Liver (tissue), 8 donors: ENCODE measurements at regions not wholly inside any gene's neighbourhood (a gene's known extent, or its start where the extent isn't known, plus 50 kb on each side); places are given as distances from the start of the nearest gene placed in this dataset.

Experiments
- DNase-seq: peaks from one replicate; pipeline ENCODE4 v3.0.0-alpha.2; 2017; ENCODE audit warnings: low spot score
- H3K27ac ChIP-seq, 2 donors: one replicate each; pipeline ENCODE4 v1.7.0; 2013; ENCODE audit warnings: inconsistent platforms in 2 of 2, low read length in 2 of 2, control low read depth in 1 of 2, low read depth in 1 of 2, mild to moderate bottlenecking in 1 of 2
- H3K27me3 ChIP-seq, 4 donors: one replicate each; pipeline versions ENCODE4 v1.6.1 to v1.7.0; 2013; ENCODE audit warnings: low read length in 3 of 4, inconsistent platforms in 1 of 4, mild to moderate bottlenecking in 1 of 4, moderate library complexity in 1 of 4; ENCODE audit not compliant: control insufficient read depth in 4 of 4, insufficient read depth in 4 of 4
- H3K36me3 ChIP-seq, 4 donors: one replicate each; pipeline versions ENCODE4 v1.6.1 to v1.7.0; 2013; ENCODE audit warnings: low read length in 3 of 4, mild to moderate bottlenecking in 3 of 4, low read depth in 1 of 4, moderate library complexity in 1 of 4; ENCODE audit not compliant: control insufficient read depth in 4 of 4, insufficient read depth in 3 of 4
- H3K4me1 ChIP-seq, 4 donors: one replicate each; pipeline versions ENCODE4 v1.6.1 to v1.7.0; 2013; ENCODE audit warnings: low read length in 3 of 4, mild to moderate bottlenecking in 3 of 4, moderate library complexity in 1 of 4; ENCODE audit not compliant: control insufficient read depth in 4 of 4, insufficient read depth in 4 of 4
- H3K4me3 ChIP-seq, 3 donors: one replicate each; pipeline versions ENCODE4 v1.6.1 to v1.7.0; 2013; ENCODE audit warnings: low read length in 3 of 3, control low read depth in 1 of 3, low read depth in 1 of 3, mild to moderate bottlenecking in 1 of 3
- H3K9ac ChIP-seq, 2 donors: one replicate each; pipeline ENCODE4 v1.7.0; 2013; ENCODE audit warnings: low read length in 2 of 2, mild to moderate bottlenecking in 2 of 2, moderate library complexity in 2 of 2, control low read depth in 1 of 2, low read depth in 1 of 2
- H3K9me3 ChIP-seq, 4 donors: one replicate each; pipeline versions ENCODE4 v1.6.1 to v1.7.0; 2013; ENCODE audit warnings: low read length in 3 of 4; ENCODE audit not compliant: control insufficient read depth in 4 of 4
- ATF3 ChIP-seq: IDR thresholded peaks from 2 replicates; pipeline ENCODE4 v1.6.1; 2016; ENCODE audit warnings: antibody characterized with exemption
- CTCF ChIP-seq: fragments of 150-350 bp; IDR thresholded peaks from 2 replicates; pipeline ENCODE4 v1.5.1; 2017; ENCODE audit warnings: improper control_type of control experiment, low read depth, low read length; ENCODE audit not compliant: missing input control
- EGR1 ChIP-seq, 2 donors: IDR thresholded peaks; 2 replicates each; pipeline ENCODE4 v1.6.1; 2016 to 2018; ENCODE audit warnings: antibody characterized with exemption in 2 of 2, low read depth in 2 of 2
- FOXA1 ChIP-seq: IDR thresholded peaks from 2 replicates; pipeline ENCODE4 v1.6.1; 2016; ENCODE audit warnings: antibody characterized with exemption
- FOXA2 ChIP-seq: IDR thresholded peaks from 2 replicates; pipeline ENCODE4 v1.6.1; 2016; ENCODE audit warnings: antibody characterized with exemption
- GABPA ChIP-seq, 2 donors: IDR thresholded peaks in 1 of 2; conservative IDR thresholded peaks in 1 of 2; 2 replicates each; pipeline ENCODE4 v1.6.1; 2016; ENCODE audit warnings: antibody characterized with exemption in 2 of 2, mild to moderate bottlenecking in 1 of 2, moderate library complexity in 1 of 2
- HNF4G ChIP-seq: IDR thresholded peaks from 2 replicates; pipeline ENCODE4 v1.6.1; 2016; ENCODE audit warnings: antibody characterized with exemption
- JUND ChIP-seq, 2 donors: IDR thresholded peaks; 2 replicates each; pipeline ENCODE4 v1.6.1; 2016; ENCODE audit warnings: antibody characterized with exemption in 2 of 2
- MAX ChIP-seq: IDR thresholded peaks from 2 replicates; pipeline ENCODE4 v1.6.1; 2016; ENCODE audit warnings: antibody characterized with exemption
- NR2F2 ChIP-seq: IDR thresholded peaks from 2 replicates; pipeline ENCODE4 v1.6.1; 2016; ENCODE audit warnings: antibody characterized with exemption
- RAD21 ChIP-seq, 2 donors: IDR thresholded peaks; 2 replicates each; pipeline ENCODE4 v1.6.1; 2016; ENCODE audit warnings: antibody characterized with exemption in 2 of 2, mild to moderate bottlenecking in 2 of 2
- REST ChIP-seq: IDR thresholded peaks from 2 replicates; pipeline ENCODE4 v1.6.1; 2016; ENCODE audit warnings: antibody characterized with exemption, mild to moderate bottlenecking
- RXRA ChIP-seq, 2 donors: IDR thresholded peaks; 2 replicates each; pipeline ENCODE4 v1.6.1; 2017 to 2018; ENCODE audit warnings: antibody characterized with exemption in 2 of 2, mild to moderate bottlenecking in 1 of 2
- SP1 ChIP-seq: IDR thresholded peaks from 2 replicates; pipeline ENCODE4 v1.6.1; 2018; ENCODE audit warnings: antibody characterized with exemption, mild to moderate bottlenecking
- YY1 ChIP-seq: IDR thresholded peaks from 2 replicates; pipeline ENCODE4 v1.6.1; 2016; ENCODE audit warnings: antibody characterized with exemption, mild to moderate bottlenecking
- ZBTB33 ChIP-seq: IDR thresholded peaks from 2 replicates; pipeline ENCODE4 v1.6.1; 2016; ENCODE audit warnings: antibody characterized with exemption
- WGBS: extraction: QIAGEN DNeasy Blood & Tissue Kit; methylation state at CpG from one replicate; pipeline ENCODE4 v1.1.7; 2013; 5-methylcytosine and 5-hydroxymethylcytosine counted together
- donor health status: healthy.
- donor health status: healthy.
- donor health status: healthy.
- donor health status: healthy.
- donor health status: healthy.

- H3K4me3 ChIP-seq = no peak overlapping the region
- H3K27me3 ChIP-seq = peaks cover 0 to 5% (median 0%) of the 10 kb centered on the region in 4 donors
- DNase-seq = no peak
- 80% methylated on average over 9 of the region's 9 CpGs for WGBS
- no peaks in the 10 kb centered on the region for H3K9me3 ChIP-seq
- no peaks in the 10 kb centered on the region for H3K36me3 ChIP-seq
- H3K9ac ChIP-seq = no peak overlapping the region
- H3K4me1 ChIP-seq = no peaks in the 10 kb centered on the region
- no peak overlapping the region for H3K27ac ChIP-seq
- TF ChIP-seq JUND (IDR thresholded peaks at IDR 0.05) (no peak), MAX (no peak), CTCF (no peak), SP1 (no peak)
Observed at GRCh38 chr2:121831841-121832240, 76.4 kb downstream of the TSN start.

GRCh38 chr2:121832412-121833357, 77.2 kb downstream of the TSN start:
- peaks cover 0 to 9% (median 0%) of the 10 kb centered on the region in 4 donors for H3K27me3 ChIP-seq
- H3K9me3 ChIP-seq = no peaks in the 10 kb centered on the region
- no peak overlapping the region for H3K27ac ChIP-seq
- TF ChIP-seq FOXA1 = no peak
- no peak for TF ChIP-seq YY1
- no peak for TF ChIP-seq REST
- no peak for TF ChIP-seq EGR1 (IDR thresholded peaks at IDR 0.05; ENCODE audit: low read depth in 2 of 2)
- no peak for TF ChIP-seq ATF3
- TF ChIP-seq SP1 = no peak
- TF ChIP-seq RXRA (IDR thresholded peaks at IDR 0.05) = no peak
- no peak for TF ChIP-seq GABPA (IDR thresholded peaks at IDR 0.05 in 1 of 2, conservative IDR thresholded peaks at IDR 0.05 in 1 of 2)
- no peak for TF ChIP-seq ZBTB33
- no peak for TF ChIP-seq NR2F2
- no peak for TF ChIP-seq RAD21 (IDR thresholded peaks at IDR 0.05)
- no peak for TF ChIP-seq HNF4G
- no peak for TF ChIP-seq CTCF
- TF ChIP-seq FOXA2 = no peak
- WGBS = 82% methylated on average over 14 of the region's 14 CpGs
- no peaks in the 10 kb centered on the region for H3K36me3 ChIP-seq
- no peak overlapping the region for H3K9ac ChIP-seq
- H3K4me1 ChIP-seq = no peaks in the 10 kb centered on the region
- DNase-seq = no peak
- H3K4me3 ChIP-seq = no peak overlapping the region
